Ectodermal cell (in vitro differentiated cells): ENCODE measurements at regions not wholly inside any gene's neighbourhood (a gene's known extent, or its start where the extent isn't known, plus 50 kb on each side); places are given as distances from the start of the nearest gene placed in this dataset.

Source experiments
- H3K27ac ChIP-seq: 2 replicates; pipeline ENCODE4 v1.7.0; 2013; ENCODE audit warnings: mild to moderate bottlenecking, low read depth, low read length; ENCODE audit not compliant: insufficient read depth, poor library complexity, severe bottlenecking
- H3K27me3 ChIP-seq: 2 replicates; pipeline ENCODE4 v1.7.0; 2013; ENCODE audit warnings: mild to moderate bottlenecking, low read length; ENCODE audit not compliant: insufficient read depth, control insufficient read depth, poor library complexity, severe bottlenecking
- H3K36me3 ChIP-seq: one replicate; pipeline ENCODE4 v1.7.0; 2013; ENCODE audit warnings: low read length; ENCODE audit not compliant: control insufficient read depth, insufficient read depth
- H3K4me1 ChIP-seq: one replicate; pipeline ENCODE4 v1.7.0; 2013; ENCODE audit warnings: low read length; ENCODE audit not compliant: control insufficient read depth, insufficient read depth
- H3K4me3 ChIP-seq: 2 replicates; pipeline ENCODE4 v1.7.0; 2013; ENCODE audit warnings: low read depth, low read length, control low read depth; ENCODE audit not compliant: insufficient read depth
- H3K9me3 ChIP-seq: 2 replicates; pipeline ENCODE4 v1.7.0; 2013; ENCODE audit warnings: mild to moderate bottlenecking, low read length, moderate library complexity; ENCODE audit not compliant: control insufficient read depth
- WGBS, 2 experiments: methylation state at CpG; one replicate each; pipeline ENCODE4 v1.1.7; 2013; ENCODE audit warnings: missing lambda C conversion rate in 2 of 2; 5-methylcytosine and 5-hydroxymethylcytosine counted together

- WGBS, 2 experiments: 94 to 97% methylated on average over 6 of the region's 6 CpGs
- Histone ChIP-seq H3K4me1 (no peaks in the 10 kb centered on the region), H3K9me3 (peaks cover 2% of the 10 kb centered on the region), H3K27me3 (no peaks in the 10 kb centered on the region), H3K27ac (no peak overlapping the region), H3K4me3 (no peak overlapping the region), H3K36me3 (no peaks in the 10 kb centered on the region)
Observed at GRCh38 chr13:78169386-78169785, 250.8 kb upstream of the EDNRB start.

- H3K36me3 ChIP-seq: no peaks in the 10 kb centered on the region
- H3K27me3 ChIP-seq: no peaks in the 10 kb centered on the region
- H3K4me1 ChIP-seq: no peaks in the 10 kb centered on the region
- no peak overlapping the region for H3K4me3 ChIP-seq
- no peak overlapping the region for H3K27ac ChIP-seq
- WGBS, 2 experiments: 89 to 91% methylated on average over 4 of the region's 4 CpGs
- peaks cover 2% of the 10 kb centered on the region for H3K9me3 ChIP-seq
Observed at GRCh38 chr13:78168981-78169380, 250.3 kb upstream of the EDNRB start.

- Histone ChIP-seq H3K9me3 (no peaks in the 10 kb centered on the region), H3K4me3 (no peak overlapping the region), H3K4me1 (no peaks in the 10 kb centered on the region), H3K27ac (no peak overlapping the region), H3K36me3 (no peaks in the 10 kb centered on the region), H3K27me3 (no peaks in the 10 kb centered on the region)
Observed at GRCh38 chr13:78161266-78161665, 242.6 kb upstream of the EDNRB start.

- H3K4me3 ChIP-seq: no peak overlapping the region
- WGBS, 2 experiments: 63 to 72% methylated on average over 1 to 2 of the region's 2 CpGs
- H3K27me3 ChIP-seq: no peaks in the 10 kb centered on the region
- H3K36me3 ChIP-seq: no peaks in the 10 kb centered on the region
- H3K27ac ChIP-seq: no peak overlapping the region
- no peaks in the 10 kb centered on the region for H3K4me1 ChIP-seq
- no peaks in the 10 kb centered on the region for H3K9me3 ChIP-seq
Observed at GRCh38 chr13:78160793-78161192, 242.2 kb upstream of the EDNRB start.

GRCh38 chr13:78152415-78152814 is 233.8 kb upstream of the EDNRB start:
- no peak overlapping the region for H3K27ac ChIP-seq
- no peaks in the 10 kb centered on the region for H3K9me3 ChIP-seq
- WGBS, 2 experiments: 87 to 88% methylated on average over 2 of the region's 2 CpGs
- H3K27me3 ChIP-seq: no peaks in the 10 kb centered on the region
- H3K36me3 ChIP-seq: no peaks in the 10 kb centered on the region
- H3K4me3 ChIP-seq: no peak overlapping the region
- no peaks in the 10 kb centered on the region for H3K4me1 ChIP-seq

- no peaks in the 10 kb centered on the region for H3K36me3 ChIP-seq
- no peak overlapping the region for H3K4me3 ChIP-seq
- no peaks in the 10 kb centered on the region for H3K4me1 ChIP-seq
- no peak overlapping the region for H3K27ac ChIP-seq
- H3K9me3 ChIP-seq: no peaks in the 10 kb centered on the region
- no peaks in the 10 kb centered on the region for H3K27me3 ChIP-seq
Observed at GRCh38 chr13:78147905-78148304, 229.3 kb upstream of the EDNRB start.

GRCh38 chr13:78145276-78145675 is 226.6 kb upstream of the EDNRB start:
- 100% methylated on average over 1 of the region's 1 CpG for WGBS, 2 experiments
- H3K27me3 ChIP-seq: no peaks in the 10 kb centered on the region

GRCh38 chr13:78139765-78140164 is 221.1 kb upstream of the EDNRB start:
- Histone ChIP-seq H3K4me1 (no peaks in the 10 kb centered on the region), H3K36me3 (no peaks in the 10 kb centered on the region), H3K4me3 (no peak overlapping the region)

More at GRCh38 chr13:78145276-78145675, 226.6 kb upstream of the EDNRB start:
- Histone ChIP-seq H3K4me1 (no peaks in the 10 kb centered on the region), H3K9me3 (no peaks in the 10 kb centered on the region), H3K36me3 (no peaks in the 10 kb centered on the region), H3K4me3 (no peak overlapping the region), H3K27ac (no peak overlapping the region)

GRCh38 chr13:78138756-78139155 is 220.1 kb upstream of the EDNRB start:
- H3K4me1 ChIP-seq: no peaks in the 10 kb centered on the region
- H3K9me3 ChIP-seq: no peaks in the 10 kb centered on the region
- H3K36me3 ChIP-seq: no peaks in the 10 kb centered on the region
- H3K27me3 ChIP-seq: no peaks in the 10 kb centered on the region
- H3K4me3 ChIP-seq: no peak overlapping the region
- no peak overlapping the region for H3K27ac ChIP-seq
- 98 to 99% methylated on average over 2 of the region's 2 CpGs for WGBS, 2 experiments

More at GRCh38 chr13:78139765-78140164, 221.1 kb upstream of the EDNRB start:
- Histone ChIP-seq H3K27ac (no peak overlapping the region), H3K27me3 (no peaks in the 10 kb centered on the region), H3K9me3 (no peaks in the 10 kb centered on the region)
- WGBS, 2 experiments: 64 to 67% methylated on average over 2 of the region's 2 CpGs

GRCh38 chr13:78137404-78138142 is 218.9 kb upstream of the EDNRB start:
- H3K4me1 ChIP-seq: no peaks in the 10 kb centered on the region
- 30 to 32% methylated on average over 6 of the region's 6 CpGs for WGBS, 2 experiments
- no peaks in the 10 kb centered on the region for H3K36me3 ChIP-seq
- H3K4me3 ChIP-seq: no peak overlapping the region
- H3K27ac ChIP-seq: no peak overlapping the region
- no peaks in the 10 kb centered on the region for H3K27me3 ChIP-seq
- H3K9me3 ChIP-seq: no peaks in the 10 kb centered on the region

- H3K4me3 ChIP-seq: no peak overlapping the region
- 83 to 91% methylated on average over 1 to 3 of the region's 3 CpGs for WGBS, 2 experiments
Observed at GRCh38 chr13:78136966-78137365, 218.3 kb upstream of the EDNRB start.

More at GRCh38 chr13:78136966-78137365, 218.3 kb upstream of the EDNRB start:
- no peaks in the 10 kb centered on the region for H3K27me3 ChIP-seq
- no peaks in the 10 kb centered on the region for H3K9me3 ChIP-seq
- no peaks in the 10 kb centered on the region for H3K36me3 ChIP-seq
- H3K27ac ChIP-seq: no peak overlapping the region
- no peaks in the 10 kb centered on the region for H3K4me1 ChIP-seq
